ENCODE measurements at regions not wholly inside any gene's neighbourhood (a gene's known extent, or its start where the extent isn't known, plus 50 kb on each side); places are given as distances from the start of the nearest gene placed in this dataset.
"Not testable (repeated sequence)": the region's sequence is repeated elsewhere in the genome, so short reads cannot be mapped to it uniquely, and the experiment has no call there.

DNA sequence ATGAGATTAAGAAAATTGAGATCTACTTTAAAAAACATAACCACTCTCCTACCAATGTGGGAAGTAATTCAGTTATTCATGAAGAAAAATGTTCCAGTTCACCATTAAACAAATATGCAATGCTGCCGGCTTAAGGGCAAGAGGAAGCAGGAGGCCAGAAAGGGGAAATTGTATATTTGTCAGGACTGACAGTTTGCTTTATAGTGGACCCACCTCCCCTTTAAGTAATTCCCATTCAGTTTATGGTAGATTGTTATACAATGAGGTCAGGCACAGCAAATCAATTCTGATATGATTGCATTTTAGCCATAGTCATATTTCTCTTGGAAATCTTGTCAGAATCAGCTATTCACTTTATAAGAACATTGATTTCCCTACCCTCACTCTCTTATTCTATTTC is 547.8 kb downstream of the FRK start:
- Histone ChIP-seq H3K9me2 (replicated peaks; ENCODE audit: insufficient read depth, low read length) (no peaks in the 10 kb centered on the region), H3K79me2 (ENCODE audit: low read length) (no peaks in the 10 kb centered on the region), H3K4me1 (ENCODE audit: low read length) (no peaks in the 10 kb centered on the region), H4K20me1 (ENCODE audit: insufficient read depth, low read length) (no peaks in the 10 kb centered on the region), H3K9me3 (replicated peaks; ENCODE audit: insufficient read depth, low read length) (no peaks in the 10 kb centered on the region), H2AFZ (ENCODE audit: low read length) (no peak overlapping the region), H3K9ac (ENCODE audit: low read length) (no peak overlapping the region), H3F3A (ENCODE audit: insufficient read depth, low read length) (no peaks in the 10 kb centered on the region), H3K4me3 (ENCODE audit: low read length) (no peak overlapping the region), H3K27me3 (replicated peaks; ENCODE audit: insufficient read depth, low read length) (no peaks in the 10 kb centered on the region), H3K4me2 (ENCODE audit: low read depth, low read length) (no peak overlapping the region), H3K36me3 (replicated peaks; ENCODE audit: insufficient read depth, low read length) (no peaks in the 10 kb centered on the region), H3K27ac (ENCODE audit: low read length) (no peak overlapping the region)
- no peak for DNase-seq
- TF ChIP-seq EZH2 (optimal IDR thresholded peaks at IDR 0.05; ENCODE audit: low read depth, low read length) = no peak
- TF ChIP-seq, protein P1, sequence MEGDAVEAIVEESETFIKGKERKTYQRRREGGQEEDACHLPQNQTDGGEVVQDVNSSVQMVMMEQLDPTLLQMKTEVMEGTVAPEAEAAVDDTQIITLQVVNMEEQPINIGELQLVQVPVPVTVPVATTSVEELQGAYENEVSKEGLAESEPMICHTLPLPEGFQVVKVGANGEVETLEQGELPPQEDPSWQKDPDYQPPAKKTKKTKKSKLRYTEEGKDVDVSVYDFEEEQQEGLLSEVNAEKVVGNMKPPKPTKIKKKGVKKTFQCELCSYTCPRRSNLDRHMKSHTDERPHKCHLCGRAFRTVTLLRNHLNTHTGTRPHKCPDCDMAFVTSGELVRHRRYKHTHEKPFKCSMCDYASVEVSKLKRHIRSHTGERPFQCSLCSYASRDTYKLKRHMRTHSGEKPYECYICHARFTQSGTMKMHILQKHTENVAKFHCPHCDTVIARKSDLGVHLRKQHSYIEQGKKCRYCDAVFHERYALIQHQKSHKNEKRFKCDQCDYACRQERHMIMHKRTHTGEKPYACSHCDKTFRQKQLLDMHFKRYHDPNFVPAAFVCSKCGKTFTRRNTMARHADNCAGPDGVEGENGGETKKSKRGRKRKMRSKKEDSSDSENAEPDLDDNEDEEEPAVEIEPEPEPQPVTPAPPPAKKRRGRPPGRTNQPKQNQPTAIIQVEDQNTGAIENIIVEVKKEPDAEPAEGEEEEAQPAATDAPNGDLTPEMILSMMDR (IDR thresholded peaks at IDR 0.05; ENCODE audit: low read length) = no peak
- no peak for TF ChIP-seq EZH2phosphoT487 (IDR thresholded peaks at IDR 0.05; ENCODE audit: low read length)

DNA sequence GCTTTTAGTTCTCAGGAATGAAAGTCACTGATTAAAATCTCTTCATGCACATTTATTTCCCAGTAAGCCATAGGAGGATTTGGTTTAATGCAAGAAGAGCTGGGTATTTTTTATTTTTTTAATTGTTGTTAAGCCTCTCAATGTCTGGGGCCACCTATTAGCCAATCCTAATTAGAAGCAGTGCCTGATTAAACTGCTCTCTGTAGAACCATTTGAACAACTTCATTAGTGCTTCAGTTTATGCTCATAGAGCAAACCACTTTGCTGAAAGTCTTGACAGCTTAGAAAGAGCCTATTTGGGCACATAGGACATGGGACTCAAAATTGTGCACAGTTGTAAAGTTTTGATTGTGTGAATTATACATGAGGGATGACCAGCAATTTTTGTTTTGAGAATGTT is 548.9 kb downstream of the FRK start:
- no peaks in the 10 kb centered on the region for H3K9me2 ChIP-seq (replicated peaks; ENCODE audit: insufficient read depth, low read length)
- H3K36me3 ChIP-seq (replicated peaks; ENCODE audit: insufficient read depth, low read length) = no peaks in the 10 kb centered on the region
- TF ChIP-seq EZH2phosphoT487 (IDR thresholded peaks at IDR 0.05; ENCODE audit: low read length) = no peak
- TF ChIP-seq, protein P1 (IDR thresholded peaks at IDR 0.05; ENCODE audit: low read length) = no peak
- no peak for TF ChIP-seq EZH2 (optimal IDR thresholded peaks at IDR 0.05; ENCODE audit: low read depth, low read length)
- no peak overlapping the region for H3K4me3 ChIP-seq (ENCODE audit: low read length)
- H3K9ac ChIP-seq (ENCODE audit: low read length) = no peak overlapping the region
- H3F3A ChIP-seq (ENCODE audit: insufficient read depth, low read length) = no peaks in the 10 kb centered on the region
- H4K20me1 ChIP-seq (ENCODE audit: insufficient read depth, low read length) = no peaks in the 10 kb centered on the region
- no peak overlapping the region for H3K4me2 ChIP-seq (ENCODE audit: low read depth, low read length)
- no peaks in the 10 kb centered on the region for H3K79me2 ChIP-seq (ENCODE audit: low read length)
- H3K27me3 ChIP-seq (replicated peaks; ENCODE audit: insufficient read depth, low read length) = no peaks in the 10 kb centered on the region
- DNase-seq = no peak
- H3K4me1 ChIP-seq (ENCODE audit: low read length) = no peaks in the 10 kb centered on the region
- H2AFZ ChIP-seq (ENCODE audit: low read length) = no peak overlapping the region
- H3K27ac ChIP-seq (ENCODE audit: low read length) = no peak overlapping the region
- no peaks in the 10 kb centered on the region for H3K9me3 ChIP-seq (replicated peaks; ENCODE audit: insufficient read depth, low read length)

DNA sequence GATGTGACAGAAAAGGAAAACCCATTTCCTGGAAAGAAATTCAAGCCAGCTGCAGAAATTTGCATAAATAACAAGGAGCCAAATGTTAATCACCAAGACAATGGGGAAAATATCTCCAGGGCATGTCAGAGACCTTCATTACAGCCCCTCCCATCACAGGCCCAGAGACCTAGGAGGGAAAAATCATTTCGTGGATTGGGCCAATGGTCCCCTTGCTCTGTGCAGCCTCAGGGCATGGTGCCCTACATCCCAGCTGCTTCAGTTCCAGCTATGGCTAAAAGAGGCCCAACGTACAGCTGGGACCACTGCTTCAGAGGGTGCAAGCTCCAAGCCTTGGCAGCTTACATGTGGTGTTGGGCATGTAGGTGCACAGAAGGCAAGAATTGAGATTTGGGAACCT is 558.3 kb downstream of the FRK start:
- not testable (repeated sequence) for H3K4me3 ChIP-seq (ENCODE audit: low read length); H4K20me1 ChIP-seq (ENCODE audit: insufficient read depth, low read length); H3K27ac ChIP-seq (ENCODE audit: low read length); H3K9me3 ChIP-seq (replicated peaks; ENCODE audit: insufficient read depth, low read length); H3F3A ChIP-seq (ENCODE audit: insufficient read depth, low read length); H3K9me2 ChIP-seq (replicated peaks; ENCODE audit: insufficient read depth, low read length); H3K9ac ChIP-seq (ENCODE audit: low read length); H2AFZ ChIP-seq (ENCODE audit: low read length); H3K79me2 ChIP-seq (ENCODE audit: low read length); H3K36me3 ChIP-seq (replicated peaks; ENCODE audit: insufficient read depth, low read length); DNase-seq; H3K4me1 ChIP-seq (ENCODE audit: low read length); H3K4me2 ChIP-seq (ENCODE audit: low read depth, low read length); H3K27me3 ChIP-seq (replicated peaks; ENCODE audit: insufficient read depth, low read length)

DNA sequence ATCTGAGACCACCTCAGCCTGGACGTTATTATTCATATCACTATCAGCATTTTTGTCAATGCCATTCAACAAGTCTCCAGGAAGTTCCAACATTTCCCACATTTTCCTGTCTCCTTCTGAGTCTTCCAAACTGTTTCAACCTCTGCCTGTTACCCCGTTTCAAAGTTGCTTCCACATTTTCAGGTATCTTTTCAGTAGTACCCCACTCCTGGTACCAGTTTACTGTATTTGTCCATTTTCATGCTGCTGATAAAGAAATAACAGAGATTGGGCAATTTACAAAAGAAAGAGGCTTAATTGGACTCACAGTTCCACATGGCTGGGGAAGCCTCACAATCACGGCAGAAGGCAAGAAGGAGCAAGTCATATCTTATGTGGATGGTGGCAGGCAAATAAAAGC is 565.5 kb downstream of the FRK start:
- Histone ChIP-seq H2AFZ (ENCODE audit: low read length) (no peak overlapping the region), H3K9me2 (replicated peaks; ENCODE audit: insufficient read depth, low read length) (no peaks in the 10 kb centered on the region), H3K36me3 (replicated peaks; ENCODE audit: insufficient read depth, low read length) (no peaks in the 10 kb centered on the region), H3F3A (ENCODE audit: insufficient read depth, low read length) (no peaks in the 10 kb centered on the region), H3K27ac (ENCODE audit: low read length) (no peak overlapping the region), H3K9ac (ENCODE audit: low read length) (no peak overlapping the region), H4K20me1 (ENCODE audit: insufficient read depth, low read length) (no peaks in the 10 kb centered on the region), H3K4me1 (ENCODE audit: low read length) (no peaks in the 10 kb centered on the region), H3K9me3 (replicated peaks; ENCODE audit: insufficient read depth, low read length) (no peaks in the 10 kb centered on the region), H3K4me2 (ENCODE audit: low read depth, low read length) (no peak overlapping the region), H3K79me2 (ENCODE audit: low read length) (no peaks in the 10 kb centered on the region), H3K27me3 (replicated peaks; ENCODE audit: insufficient read depth, low read length) (no peaks in the 10 kb centered on the region), H3K4me3 (ENCODE audit: low read length) (no peak overlapping the region)
- no peak for TF ChIP-seq EZH2phosphoT487 (IDR thresholded peaks at IDR 0.05; ENCODE audit: low read length)
- TF ChIP-seq EZH2 (optimal IDR thresholded peaks at IDR 0.05; ENCODE audit: low read depth, low read length) = no peak
- TF ChIP-seq, protein P1 (IDR thresholded peaks at IDR 0.05; ENCODE audit: low read length) = no peak
- DNase-seq = no peak
